T-cell (primary cell): ENCODE measurements at regions not wholly inside any gene's neighbourhood (a gene's known extent, or its start where the extent isn't known, plus 50 kb on each side); places are given as distances from the start of the nearest gene placed in this dataset.

Experiments
- ATAC-seq, 4 experiments: fragments of 200-7000 bp in 3 of 4; fragments of 150-1000 bp in 1 of 4; cut with Tn5 transposase; replicated peaks in 1 of 4; 1 replicate in 3 of 4; 2 replicates in 1 of 4; pipeline ENCODE4 v1.10.0; 2021; ENCODE audit warnings: moderate library complexity in 3 of 4, mild to moderate bottlenecking in 2 of 4, moderate number of reproducible peaks in 1 of 4
- CTCF ChIA-PET, 2 donors: fragments of 300-600 bp; sonication (Branson Sonifier 250); formaldehyde crosslinking; loops; one replicate each; lab custom pipeline; 2022; ENCODE audit warnings: antibody characterized with exemption in 2 of 2; lab: Charles Lee
- POLR2A ChIA-PET, 2 donors: fragments of 300-600 bp; sonication (Branson Sonifier 250); formaldehyde crosslinking; loops; one replicate each; lab custom pipeline; 2022; ENCODE audit warnings: antibody characterized with exemption in 2 of 2; lab: Charles Lee
- DNase-seq, 35 experiments: peaks; one replicate each; pipeline versions ENCODE4 v3.0.0 to v3.0.0-alpha.2; 2013 to 2023
- H3K27ac ChIP-seq: one replicate; pipeline ENCODE4 v1.5.1; 2013; ENCODE audit warnings: low read length
- H3K27me3 ChIP-seq, 2 experiments: replicated peaks in 1 of 2; 1 replicate in 1 of 2; 2 replicates in 1 of 2; pipeline versions ENCODE4 v1.6.1 to v1.7.0; 2013; ENCODE audit warnings: low read length in 1 of 2, mixed read lengths in 1 of 2; ENCODE audit not compliant: control insufficient read depth in 2 of 2, insufficient read depth in 2 of 2; ENCODE audit errors: extremely low read depth in 1 of 2
- H3K36me3 ChIP-seq, 2 donors: 1 replicate in 1 of 2; 2 replicates in 1 of 2; pipeline versions ENCODE4 v1.6.1 to v1.7.0; 2013; ENCODE audit warnings: low read length in 1 of 2; ENCODE audit not compliant: control insufficient read depth in 2 of 2, insufficient read depth in 1 of 2; ENCODE audit errors: extremely low read depth in 1 of 2
- H3K4me1 ChIP-seq, 2 experiments: 1 replicate in 1 of 2; 2 replicates in 1 of 2; pipeline versions ENCODE4 v1.6.1 to v1.7.0; 2013; ENCODE audit warnings: low read length in 2 of 2, mixed read lengths in 1 of 2; ENCODE audit not compliant: insufficient read depth in 2 of 2, control insufficient read depth in 1 of 2; ENCODE audit errors: extremely low read depth in 1 of 2
- H3K4me3 ChIP-seq, 2 donors: 1 replicate in 1 of 2; 2 replicates in 1 of 2; pipeline versions ENCODE4 v1.5.1 to v1.7.0; 2013; ENCODE audit warnings: mild to moderate bottlenecking in 2 of 2, low read length in 1 of 2, moderate library complexity in 1 of 2; ENCODE audit not compliant: control insufficient read depth in 1 of 2; ENCODE audit errors: extremely low read depth in 1 of 2
- H3K9me3 ChIP-seq: 2 replicates; pipeline ENCODE4 v1.7.0; 2013
- H3K27ac Mint-ChIP-seq, 2 donors: one replicate each; pipeline ENCODE4 v1.8.0; 2020 to 2021; ENCODE audit warnings: mild to moderate bottlenecking in 2 of 2, mixed read lengths in 2 of 2
- H3K27me3 Mint-ChIP-seq, 2 donors: one replicate each; pipeline ENCODE4 v1.8.0; 2021 to 2022; ENCODE audit warnings: mixed read lengths in 2 of 2
- H3K36me3 Mint-ChIP-seq: one replicate; pipeline ENCODE4 v1.8.0; 2021; ENCODE audit warnings: mixed read lengths
- H3K4me1 Mint-ChIP-seq, 3 donors: one replicate each; pipeline ENCODE4 v1.8.0; 2020 to 2022; ENCODE audit warnings: mixed read lengths in 3 of 3, mild to moderate bottlenecking in 1 of 3
- H3K4me3 Mint-ChIP-seq, 3 donors: one replicate each; pipeline ENCODE4 v1.8.0; 2020 to 2022; ENCODE audit warnings: mild to moderate bottlenecking in 3 of 3, mixed read lengths in 3 of 3, moderate library complexity in 3 of 3
- H3K9me3 Mint-ChIP-seq, 3 donors: one replicate each; pipeline ENCODE4 v1.8.0; 2020 to 2022; ENCODE audit warnings: mixed read lengths in 3 of 3
- WGBS: methylation state at CpG from one replicate; pipeline ENCODE4 v1.1.5; 2013; ENCODE audit warnings: missing lambda C conversion rate; ENCODE audit not compliant: insufficient coverage; 5-methylcytosine and 5-hydroxymethylcytosine counted together

GRCh38 chr11:97973352-97973857 is 1047.3 kb upstream of the CNTN5 start:
- ATAC-seq (no peak), DNase-seq (no peak)
- H3K36me3 Mint-ChIP-seq, result no peaks in the 10 kb centered on the region
- Histone ChIP-seq H3K4me1 (no peaks in the 10 kb centered on the region), H3K27ac (no peak overlapping the region), H3K4me3 (no peak overlapping the region), H3K36me3 (no peaks in the 10 kb centered on the region), H3K27me3 (no peaks in the 10 kb centered on the region), H3K9me3 (no peaks in the 10 kb centered on the region)
- 100% methylated on average over 2 of the region's 10 CpGs for WGBS
- no peaks in the 10 kb centered on the region for H3K27me3 Mint-ChIP-seq
- H3K27ac Mint-ChIP-seq, result no peak overlapping the region
- H3K4me1 Mint-ChIP-seq, result no peaks in the 10 kb centered on the region
- ChIA-PET POLR2A (no interaction called here), CTCF (no interaction called here)
- peaks cover 4 to 8% (median 5%) of the 10 kb centered on the region in 3 donors for H3K9me3 Mint-ChIP-seq
- no peak overlapping the region for H3K4me3 Mint-ChIP-seq

GRCh38 chr11:97974798-97975498 is 1045.8 kb upstream of the CNTN5 start:
- H3K27me3 Mint-ChIP-seq, result no peaks in the 10 kb centered on the region
- ATAC-seq (no peak), DNase-seq (no peak)
- no CpG with 5 or more reads among the region's 1 CpG for WGBS
- ChIA-PET CTCF (no interaction called here), POLR2A (no interaction called here)
- Histone ChIP-seq H3K9me3 (no peaks in the 10 kb centered on the region), H3K4me3 (no peak overlapping the region), H3K36me3 (no peaks in the 10 kb centered on the region), H3K4me1 (no peaks in the 10 kb centered on the region), H3K27me3 (no peaks in the 10 kb centered on the region), H3K27ac (no peak overlapping the region)
- peaks cover 5 to 7% (median 5%) of the 10 kb centered on the region in 3 donors for H3K9me3 Mint-ChIP-seq
- no peak overlapping the region for H3K4me3 Mint-ChIP-seq
- no peak overlapping the region for H3K27ac Mint-ChIP-seq
- no peaks in the 10 kb centered on the region for H3K4me1 Mint-ChIP-seq
- no peaks in the 10 kb centered on the region for H3K36me3 Mint-ChIP-seq

GRCh38 chr11:97977726-97978125 is 1043.0 kb upstream of the CNTN5 start:
- H3K27ac ChIP-seq, result no peak overlapping the region
- Mint-ChIP-seq H3K4me3 (no peak overlapping the region), H3K36me3 (no peaks in the 10 kb centered on the region), H3K4me1 (no peaks in the 10 kb centered on the region), H3K9me3 (peaks cover 4 to 18% (median 9%) of the 10 kb centered on the region in 3 donors), H3K27ac (no peak overlapping the region), H3K27me3 (no peaks in the 10 kb centered on the region)
- H3K4me3 ChIP-seq, result no peak overlapping the region
- CTCF ChIA-PET, result no interaction called here
- WGBS, result no CpG with 5 or more reads among the region's 1 CpG
- POLR2A ChIA-PET, result no interaction called here
- H3K36me3 ChIP-seq, result no peaks in the 10 kb centered on the region
- H3K9me3 ChIP-seq, result no peaks in the 10 kb centered on the region
- no peaks in the 10 kb centered on the region for H3K27me3 ChIP-seq
- DNase-seq (no peak), ATAC-seq (no peak)
- H3K4me1 ChIP-seq, result no peaks in the 10 kb centered on the region

- H3K36me3 ChIP-seq, result no peaks in the 10 kb centered on the region
- Mint-ChIP-seq H3K36me3 (no peaks in the 10 kb centered on the region), H3K4me3 (no peak overlapping the region), H3K9me3 (peaks cover 9 to 14% (median 9%) of the 10 kb centered on the region in 3 donors), H3K4me1 (no peaks in the 10 kb centered on the region), H3K27me3 (no peaks in the 10 kb centered on the region), H3K27ac (no peak overlapping the region)
- no peaks in the 10 kb centered on the region for H3K27me3 ChIP-seq
- ChIA-PET POLR2A (no interaction called here), CTCF (no interaction called here)
- no CpG with 5 or more reads among the region's 2 CpGs for WGBS
- ATAC-seq, result no peak
- no peaks in the 10 kb centered on the region for H3K9me3 ChIP-seq
- no peak overlapping the region for H3K27ac ChIP-seq
- no peak for DNase-seq
- no peak overlapping the region for H3K4me3 ChIP-seq
- no peaks in the 10 kb centered on the region for H3K4me1 ChIP-seq
Measured at GRCh38 chr11:97979741-97980140, 1041.0 kb upstream of the CNTN5 start.

- H3K27ac ChIP-seq, result no peak overlapping the region
- no peak overlapping the region for H3K4me3 Mint-ChIP-seq
- no peaks in the 10 kb centered on the region for H3K36me3 Mint-ChIP-seq
- CTCF ChIA-PET, result no interaction called here
- 82% methylated on average over 5 of the region's 6 CpGs for WGBS
- peak in 1 of 4 experiments; percentile 7 for ATAC-seq
- H3K27me3 ChIP-seq, result no peaks in the 10 kb centered on the region
- DNase-seq, result no peak
- peaks cover 4 to 18% (median 12%) of the 10 kb centered on the region in 3 donors for H3K9me3 Mint-ChIP-seq
- no peaks in the 10 kb centered on the region for H3K36me3 ChIP-seq
- no peak overlapping the region for H3K4me3 ChIP-seq
- H3K4me1 ChIP-seq, result no peaks in the 10 kb centered on the region
- no peaks in the 10 kb centered on the region for H3K9me3 ChIP-seq
- no peak overlapping the region for H3K27ac Mint-ChIP-seq
- no peaks in the 10 kb centered on the region for H3K27me3 Mint-ChIP-seq
- POLR2A ChIA-PET, result no interaction called here
- H3K4me1 Mint-ChIP-seq, result no peaks in the 10 kb centered on the region
Measured at GRCh38 chr11:97982512-97982911, 1038.2 kb upstream of the CNTN5 start.

GRCh38 chr11:97989121-97989520 is 1031.6 kb upstream of the CNTN5 start:
- no peak overlapping the region for H3K27ac ChIP-seq
- no CpG with 5 or more reads among the region's 2 CpGs for WGBS
- Mint-ChIP-seq H3K27me3 (no peaks in the 10 kb centered on the region), H3K36me3 (no peaks in the 10 kb centered on the region), H3K27ac (no peak overlapping the region), H3K4me1 (no peaks in the 10 kb centered on the region), H3K9me3 (peaks cover 4 to 18% (median 16%) of the 10 kb centered on the region in 3 donors), H3K4me3 (no peak overlapping the region)
- ChIA-PET CTCF (no interaction called here), POLR2A (no interaction called here)
- no peak overlapping the region for H3K4me3 ChIP-seq
- H3K27me3 ChIP-seq, result no peaks in the 10 kb centered on the region
- DNase-seq (no peak), ATAC-seq (no peak)
- no peaks in the 10 kb centered on the region for H3K4me1 ChIP-seq
- no peaks in the 10 kb centered on the region for H3K9me3 ChIP-seq
- no peaks in the 10 kb centered on the region for H3K36me3 ChIP-seq
